IMR-90 (cell line): ENCODE measurements at regions not wholly inside any gene's neighbourhood (a gene's known extent, or its start where the extent isn't known, plus 50 kb on each side); places are given as distances from the start of the nearest gene placed in this dataset.

Experiments
- ATAC-seq: fragments of 200-7000 bp; cut with Tn5 transposase; 2 replicates; pipeline ENCODE4 v1.9.1; 2020; ENCODE audit warnings: low read depth, mild to moderate bottlenecking, moderate library complexity
- BruUV-seq: library from RNA; stranded (reverse); fragments of 400-500 nt; replicated peaks from 2 replicates; lab custom pipeline; 2021; lab: Mats Ljungman, UMichigan
- CTCF ChIA-PET: fragments of 300-600 bp; formaldehyde crosslinking; extraction: SDS; loops from one replicate; lab custom pipeline; 2021; ENCODE audit warnings: antibody characterized with exemption; lab: Yijun Ruan, JAX
- POLR2A ChIA-PET: fragments of 300-600 bp; sonication (Branson Sonifier 250); formaldehyde crosslinking; loops from one replicate; lab custom pipeline; 2022; ENCODE audit warnings: antibody characterized with exemption; ENCODE audit not compliant: unreplicated experiment; lab: Charles Lee
- DNase-seq: peaks from one replicate; pipeline ENCODE4 v3.0.0; 2013
- H2AFZ ChIP-seq: replicated peaks from 2 replicates; pipeline ENCODE3; 2013; ENCODE audit warnings: low read length, mild to moderate bottlenecking; ENCODE audit not compliant: poor library complexity
- H2AK5ac ChIP-seq: 2 replicates; pipeline ENCODE4 v1.6.1; 2013; ENCODE audit warnings: low read depth, low read length, inconsistent platforms
- H2AK9ac ChIP-seq: replicated peaks from 2 replicates; pipeline ENCODE3; 2013; ENCODE audit warnings: mild to moderate bottlenecking, low read depth, low read length, moderate library complexity; ENCODE audit not compliant: poor library complexity
- H2BK120ac ChIP-seq: 2 replicates; pipeline ENCODE4 v1.6.1; 2013; ENCODE audit warnings: low read depth, low read length, inconsistent platforms
- H2BK15ac ChIP-seq: 3 replicates; pipeline ENCODE4 v1.6.1; 2013; ENCODE audit warnings: low read depth, low read length, inconsistent platforms
- H2BK20ac ChIP-seq: 2 replicates; pipeline ENCODE4 v1.6.1; 2013; ENCODE audit warnings: low read depth, mild to moderate bottlenecking, inconsistent platforms, low read length, moderate library complexity
- H2BK5ac ChIP-seq: 2 replicates; pipeline ENCODE4 v1.6.1; 2013; ENCODE audit warnings: mild to moderate bottlenecking, low read depth, low read length, inconsistent platforms; ENCODE audit not compliant: poor library complexity, severe bottlenecking
- H3K14ac ChIP-seq: replicated peaks from 2 replicates; pipeline ENCODE4 v1.6.1; 2013; ENCODE audit warnings: low read depth, low read length, inconsistent platforms
- H3K18ac ChIP-seq: 2 replicates; pipeline ENCODE4 v1.6.1; 2013; ENCODE audit warnings: low read depth, low read length, control low read depth
- H3K23ac ChIP-seq: 2 replicates; pipeline ENCODE4 v1.6.1; 2013; ENCODE audit warnings: low read depth, low read length, inconsistent platforms
- H3K27ac ChIP-seq: 2 replicates; pipeline ENCODE4 v1.5.1; 2013; ENCODE audit warnings: mild to moderate bottlenecking, control low read depth, low read length; ENCODE audit not compliant: insufficient read depth
- H3K27me3 ChIP-seq: 2 replicates; pipeline ENCODE4 v1.6.1; 2013; ENCODE audit warnings: low read length; ENCODE audit not compliant: control insufficient read depth, insufficient read depth
- H3K36me3 ChIP-seq: 2 replicates; pipeline ENCODE4 v1.6.1; 2013; ENCODE audit warnings: low read length, mixed read lengths; ENCODE audit not compliant: control insufficient read depth, insufficient read depth
- H3K4ac ChIP-seq: 2 replicates; pipeline ENCODE4 v1.6.1; 2013; ENCODE audit warnings: low read depth, low read length, inconsistent platforms
- H3K4me1 ChIP-seq: 2 replicates; pipeline ENCODE4 v1.6.1; 2013; ENCODE audit warnings: low read length, mixed read lengths; ENCODE audit not compliant: control insufficient read depth, insufficient read depth
- H3K4me2 ChIP-seq: 2 replicates; pipeline ENCODE4 v1.6.1; 2013; ENCODE audit warnings: low read depth, mild to moderate bottlenecking, control low read depth, low read length, moderate library complexity
- H3K4me3 ChIP-seq: 2 replicates; pipeline ENCODE4 v1.5.1; 2013; ENCODE audit warnings: low read depth, mild to moderate bottlenecking, control low read depth, low read length, moderate library complexity; ENCODE audit not compliant: insufficient read depth
- H3K56ac ChIP-seq: 2 replicates; pipeline ENCODE4 v1.6.1; 2013; ENCODE audit warnings: low read length, inconsistent platforms; ENCODE audit not compliant: insufficient read depth; ENCODE audit errors: extremely low read depth
- H3K79me1 ChIP-seq, 2 experiments: 2 replicates each; pipeline ENCODE4 v1.6.1; 2013; ENCODE audit warnings: low read length in 2 of 2, inconsistent platforms in 1 of 2, low read depth in 1 of 2
- H3K9ac ChIP-seq: 2 replicates; pipeline ENCODE4 v1.6.1; 2013; ENCODE audit warnings: low read depth, low read length, control low read depth
- H3K9me1 ChIP-seq: 2 replicates; pipeline ENCODE4 v1.6.1; 2013; ENCODE audit warnings: low read length, inconsistent platforms; ENCODE audit not compliant: insufficient read depth
- H3K9me3 ChIP-seq: 2 replicates; pipeline ENCODE4 v1.6.1; 2013; ENCODE audit warnings: low read length; ENCODE audit not compliant: control insufficient read depth, insufficient read depth
- H4K20me1 ChIP-seq: 2 replicates; pipeline ENCODE4 v1.6.1; 2013; ENCODE audit warnings: low read length, inconsistent platforms; ENCODE audit not compliant: insufficient read depth
- H4K5ac ChIP-seq: 2 replicates; pipeline ENCODE4 v1.6.1; 2013; ENCODE audit warnings: mild to moderate bottlenecking, low read depth, low read length, control low read depth
- H4K8ac ChIP-seq, 2 experiments: 2 replicates each; pipeline ENCODE4 v1.6.1; 2013; ENCODE audit warnings: low read depth in 2 of 2, low read length in 2 of 2, control low read depth in 1 of 2, inconsistent platforms in 1 of 2
- H4K91ac ChIP-seq: 2 replicates; pipeline ENCODE4 v1.6.1; 2013; ENCODE audit warnings: low read depth, low read length, inconsistent platforms; ENCODE audit not compliant: insufficient read depth
- CHD1 ChIP-seq: IDR thresholded peaks from 2 replicates; pipeline ENCODE4 v1.6.1; 2012; ENCODE audit warnings: low read depth, low read length, improper control_type of control experiment
- MAZ ChIP-seq: IDR thresholded peaks from 2 replicates; pipeline ENCODE4 v1.6.1; 2012; ENCODE audit warnings: low read depth, mild to moderate bottlenecking, low read length, improper control_type of control experiment, moderate library complexity, borderline replicate concordance
- NFE2L2 ChIP-seq: fragments of 150-350 bp; IDR thresholded peaks from 2 replicates; pipeline ENCODE4 v1.6.1; 2016; ENCODE audit warnings: low read depth, mild to moderate bottlenecking, low read length
- POLR2A ChIP-seq: IDR thresholded peaks from 2 replicates; pipeline ENCODE4 v1.6.1; 2012; ENCODE audit warnings: mild to moderate bottlenecking, low read depth, low read length
- RCOR1 ChIP-seq: IDR thresholded peaks from 2 replicates; pipeline ENCODE4 v1.6.1; 2012; ENCODE audit warnings: mild to moderate bottlenecking, low read length, improper control_type of control experiment; ENCODE audit not compliant: insufficient replicate concordance
- WGBS, 2 experiments: methylation state at CpG; one replicate each; pipeline versions ENCODE4 v1.1.5 to v1.1.7; 2013; ENCODE audit warnings: missing lambda C conversion rate in 2 of 2; ENCODE audit not compliant: insufficient read length in 1 of 2; ENCODE audit errors: extremely low coverage in 2 of 2; 5-methylcytosine and 5-hydroxymethylcytosine counted together
- dilution Hi-C: fragments of 300-500 bp; cut with HindIII; formaldehyde crosslinking; loops from one replicate; pipeline ENCODE4 v1.14.3; 2018; ENCODE audit warnings: low sequenced_read_pairs; ENCODE audit not compliant: unreplicated experiment
- in situ Hi-C: fragments of 300-500 bp; cut with MboI; formaldehyde crosslinking; loops from 3 replicates; pipeline ENCODE4 v1.14.3; 2019; ENCODE audit warnings: low sequenced_read_pairs, inconsistent platforms, mixed read lengths
- intact Hi-C: fragments of 100-400 bp; cut with micrococcal nuclease; formaldehyde crosslinking; loops from 2 replicates; pipeline ENCODE4 v1.10.0; 2022

- no peak for TF ChIP-seq NFE2L2
Measured at GRCh38 chr17:36863676-36864612, 73.3 kb upstream of the LHX1 start (continued).

DNA sequence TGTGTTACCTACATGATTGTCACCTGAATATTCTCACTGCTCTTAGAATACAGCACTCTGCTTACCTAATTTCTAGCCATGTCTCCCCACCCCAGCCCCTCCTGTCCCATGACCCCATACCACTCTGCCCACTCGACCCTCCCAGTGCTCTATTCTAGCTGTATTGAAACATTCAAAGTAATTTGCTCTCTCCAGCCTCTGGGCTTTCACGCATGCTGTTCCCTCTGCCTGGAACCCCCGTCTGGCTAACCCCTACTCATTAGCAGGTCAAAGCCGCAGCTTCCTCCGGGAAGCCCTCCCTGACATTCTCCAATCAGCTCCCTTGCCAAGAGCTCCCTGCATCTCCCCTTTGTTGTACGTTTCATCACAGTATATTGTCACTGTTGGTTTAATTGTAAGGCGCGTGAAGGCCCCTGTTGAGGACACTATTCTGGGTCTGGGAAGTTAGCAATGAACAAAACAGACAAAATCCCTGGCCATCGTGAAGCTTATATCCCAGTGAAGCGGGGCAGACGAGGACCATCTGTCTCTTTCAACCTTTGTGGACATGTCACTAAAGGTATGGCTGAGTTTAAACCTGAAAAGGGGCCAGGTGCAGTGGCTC is 72.3 kb upstream of the LHX1 start:
- Histone ChIP-seq H4K20me1 (no peaks in the 10 kb centered on the region), H3K4me2 (no peak overlapping the region), H3K9me3 (no peaks in the 10 kb centered on the region), H2AK5ac (no peak overlapping the region), H4K91ac (no peak overlapping the region), H2BK5ac (no peak overlapping the region), H3K18ac (no peak overlapping the region), H2BK15ac (no peak overlapping the region), H2AK9ac (no peak overlapping the region), H3K9ac (no peak overlapping the region), H2BK20ac (no peak overlapping the region), H3K14ac (no peak overlapping the region), H3K4ac (no peak overlapping the region), H2AFZ (no peak overlapping the region), H2BK120ac (no peak overlapping the region), H3K27ac (no peak overlapping the region), H3K56ac (no peak overlapping the region), H4K8ac (no peak overlapping the region), H4K5ac (no peak overlapping the region), H3K36me3 (no peaks in the 10 kb centered on the region), H3K27me3 (peaks cover 39% of the 10 kb centered on the region), H3K4me3 (no peak overlapping the region), H3K9me1 (no peaks in the 10 kb centered on the region), H3K79me1 (no peaks in the 10 kb centered on the region), H3K4me1 (no peaks in the 10 kb centered on the region), H3K23ac (no peak overlapping the region)
- DNase-seq (no peak), ATAC-seq (no peak)
- 47% methylated on average over 3 of the region's 11 CpGs; no CpG with 5 or more reads in 1 of the 2 experiments for WGBS, 2 experiments
- no TSS peak for BruUV-seq
- CTCF ChIA-PET, result interaction anchor here (0.7 kb wide), 1 partner anchor 212 kb away, joined by 3 read pairs; no protein-coding TSS in a partner anchor
- dilution Hi-C loops (no loop called here), in situ Hi-C loops (no loop called here), intact Hi-C loops (no loop called here)
- POLR2A ChIA-PET, result no interaction called here
- TF ChIP-seq CHD1 (no peak), POLR2A (no peak), MAZ (no peak), RCOR1 (no peak)
